Calu3 (cell line): ENCODE measurements at regions not wholly inside any gene's neighbourhood (a gene's known extent, or its start where the extent isn't known, plus 50 kb on each side); places are given as distances from the start of the nearest gene placed in this dataset.

Experiments
- BruUV-seq: library from RNA; stranded (reverse); fragments of 400-500 nt; replicated peaks from 2 replicates; lab custom pipeline; 2021; lab: Mats Ljungman, UMichigan
- CTCF ChIA-PET: fragments of 300-600 bp; sonication (Branson Sonifier 250); formaldehyde crosslinking; loops from one replicate; lab custom pipeline; 2022; ENCODE audit warnings: antibody characterized with exemption; lab: Charles Lee
- DNase-seq: peaks from one replicate; pipeline ENCODE4 v3.0.0; 2022
- H3K27ac Mint-ChIP-seq: one replicate; pipeline ENCODE4 v1.8.0; 2022; ENCODE audit warnings: mixed read lengths; ENCODE audit not compliant: unreplicated experiment
- H3K27me3 Mint-ChIP-seq: one replicate; pipeline ENCODE4 v1.8.0; 2022; ENCODE audit warnings: mixed read lengths; ENCODE audit not compliant: unreplicated experiment
- H3K36me3 Mint-ChIP-seq: one replicate; pipeline ENCODE4 v1.8.0; 2022; ENCODE audit warnings: mild to moderate bottlenecking, moderate library complexity, mixed read lengths; ENCODE audit not compliant: insufficient read depth, unreplicated experiment
- H3K4me1 Mint-ChIP-seq: one replicate; pipeline ENCODE4 v1.8.0; 2022; ENCODE audit warnings: mild to moderate bottlenecking, low read depth, mixed read lengths; ENCODE audit not compliant: unreplicated experiment
- H3K4me3 Mint-ChIP-seq: one replicate; pipeline ENCODE4 v1.8.0; 2022; ENCODE audit warnings: mild to moderate bottlenecking, low read depth, moderate library complexity, mixed read lengths; ENCODE audit not compliant: unreplicated experiment
- H3K9me3 Mint-ChIP-seq: one replicate; pipeline ENCODE4 v1.8.0; 2022; ENCODE audit warnings: low read depth, mixed read lengths; ENCODE audit not compliant: unreplicated experiment
- CTCF ChIP-seq: fragments of 200-600 bp; IDR thresholded peaks from one replicate; pipeline ENCODE4 v1.8.0; 2022; ENCODE audit warnings: antibody characterized with exemption; ENCODE audit not compliant: unreplicated experiment
- intact Hi-C: fragments of 100-400 bp; cut with micrococcal nuclease; formaldehyde crosslinking; loops from one replicate; pipeline ENCODE4 v1.10.0; 2022; ENCODE audit not compliant: unreplicated experiment

GRCh38 chr9:2343756-2344155, 277.8 kb upstream of the VLDLR start:
- no TSS peak for BruUV-seq
- no peaks in the 10 kb centered on the region for H3K36me3 Mint-ChIP-seq

GRCh38 chr9:2344436-2344835, 277.2 kb upstream of the VLDLR start:
- TF ChIP-seq CTCF, result no peak
- no peak for DNase-seq
- Mint-ChIP-seq H3K27ac (no peak overlapping the region), H3K4me1 (no peaks in the 10 kb centered on the region), H3K9me3 (peaks cover 2% of the 10 kb centered on the region), H3K27me3 (no peaks in the 10 kb centered on the region), H3K36me3 (no peaks in the 10 kb centered on the region), H3K4me3 (no peak overlapping the region)
- CTCF ChIA-PET, result no interaction called here
- intact Hi-C loops, result loop anchor here (10.0 kb wide), 1 partner anchor 280 kb away; the partner anchor contains the start of gene VLDLR
- no TSS peak for BruUV-seq

More at GRCh38 chr9:2343756-2344155, 277.8 kb upstream of the VLDLR start:
- peaks cover 2% of the 10 kb centered on the region for H3K9me3 Mint-ChIP-seq
- no peak overlapping the region for H3K27ac Mint-ChIP-seq
- H3K27me3 Mint-ChIP-seq, result no peaks in the 10 kb centered on the region
- H3K4me1 Mint-ChIP-seq, result no peaks in the 10 kb centered on the region
- no peak overlapping the region for H3K4me3 Mint-ChIP-seq
- no peak for DNase-seq
- intact Hi-C loops, result loop anchor here (10.0 kb wide), 1 partner anchor 281 kb away; the partner anchor contains the start of gene VLDLR
- no peak for TF ChIP-seq CTCF
- CTCF ChIA-PET, result no interaction called here

- H3K27me3 Mint-ChIP-seq, result no peaks in the 10 kb centered on the region
- CTCF ChIA-PET, result no interaction called here
- no peaks in the 10 kb centered on the region for H3K36me3 Mint-ChIP-seq
- no peak overlapping the region for H3K4me3 Mint-ChIP-seq
- peaks cover 2% of the 10 kb centered on the region for H3K9me3 Mint-ChIP-seq
- TF ChIP-seq CTCF, result no peak
- DNase-seq, result no peak
- H3K4me1 Mint-ChIP-seq, result no peaks in the 10 kb centered on the region
- H3K27ac Mint-ChIP-seq, result no peak overlapping the region
- no TSS peak for BruUV-seq
- intact Hi-C loops, result loop anchor here (10.0 kb wide), 1 partner anchor 280 kb away; the partner anchor contains the start of gene VLDLR
Measured at GRCh38 chr9:2345013-2345412, 276.6 kb upstream of the VLDLR start.

GRCh38 chr9:2346277-2346913, 275.2 kb upstream of the VLDLR start:
- intact Hi-C loops, result loop anchor here (10.0 kb wide), 1 partner anchor 278 kb away; the partner anchor contains the start of gene VLDLR
- Mint-ChIP-seq H3K27ac (no peak overlapping the region), H3K9me3 (peaks cover 2% of the 10 kb centered on the region), H3K4me3 (no peak overlapping the region), H3K4me1 (no peaks in the 10 kb centered on the region), H3K36me3 (no peaks in the 10 kb centered on the region), H3K27me3 (no peaks in the 10 kb centered on the region)
- CTCF ChIA-PET, result no interaction called here
- no peak for DNase-seq
- TF ChIP-seq CTCF, result no peak
- no TSS peak for BruUV-seq
